HCT116 (cell line): ENCODE measurements at regions not wholly inside any gene's neighbourhood (a gene's known extent, or its start where the extent isn't known, plus 50 kb on each side); places are given as distances from the start of the nearest gene placed in this dataset.
"Not testable (repeated sequence)": the region's sequence is repeated elsewhere in the genome, so short reads cannot be mapped to it uniquely, and the experiment has no call there.

Source experiments
- ATAC-seq: fragments of 200-7000 bp; cut with Tn5 transposase; 2 replicates; pipeline ENCODE4 v1.9.1; 2020; ENCODE audit warnings: mild to moderate bottlenecking, moderate library complexity
- BruUV-seq: library from RNA; stranded (reverse); fragments of 400-500 nt; replicated peaks from 2 replicates; lab custom pipeline; 2021; lab: Mats Ljungman, UMichigan
- CTCF ChIA-PET: fragments of 300-600 bp; sonication (Branson Sonifier 250); formaldehyde crosslinking; loops from one replicate; lab custom pipeline; 2021; ENCODE audit warnings: antibody characterized with exemption; lab: Charles Lee
- POLR2A ChIA-PET: fragments of 300-600, 350-600 bp; sonication (Branson Sonifier 250); formaldehyde crosslinking; loops from one replicate; lab custom pipeline; 2021; ENCODE audit warnings: antibody characterized with exemption; lab: Charles Lee
- RAD21 ChIA-PET, 2 experiments: fragments of 300-600 bp; sonication (Branson Sonifier 250); formaldehyde crosslinking; loops; one replicate each; lab custom pipeline; 2023; ENCODE audit warnings: low total read pairs in 2 of 2; ENCODE audit not compliant: uncharacterized antibody in 2 of 2, unreplicated experiment in 2 of 2, low non-redundant PET in 1 of 2; lab: Charles Lee
- DNase-seq: peaks from one replicate; pipeline ENCODE4 v3.0.0-alpha.2; 2010; ENCODE audit warnings: low read depth, low spot score
- H2AFZ ChIP-seq: fragments of 200-600 bp; shearing (Covaris generic), sonication (generic); 2 replicates; pipeline ENCODE4 v1.6.1; 2017; ENCODE audit warnings: low read depth, mixed run types, mixed read lengths, antibody characterized with exemption, low read length; ENCODE audit not compliant: poor library complexity, severe bottlenecking
- H3K27ac ChIP-seq: 2 replicates; pipeline ENCODE4 v1.5.1; 2012; ENCODE audit warnings: low read depth, low read length
- H3K27me3 ChIP-seq: fragments of 200-600 bp; sonication (generic); 2 replicates; pipeline ENCODE4 v1.6.1; 2016; ENCODE audit warnings: mixed run types, low read length, mixed read lengths; ENCODE audit not compliant: insufficient read depth
- H3K36me3 ChIP-seq, 2 experiments: fragments of 200-500 bp in 1 of 2; fragments of 200-600 bp in 1 of 2; sonication (Bioruptor generic) in 1 of 2; sonication (generic) in 1 of 2; 2 replicates each; pipeline versions ENCODE4 v1.5.1 to v1.6.1; 2014 to 2016; ENCODE audit warnings: low read length in 2 of 2, inconsistent platforms in 1 of 2, mixed read lengths in 1 of 2, mixed run types in 1 of 2; ENCODE audit not compliant: insufficient read depth in 2 of 2, control insufficient read depth in 1 of 2
- H3K4me1 ChIP-seq, 2 experiments: fragments of 200-600 bp in 1 of 2; sonication (generic) in 1 of 2; 2 replicates each; pipeline versions ENCODE4 v1.5.1 to v1.6.1; 2012 to 2017; ENCODE audit warnings: low read length in 2 of 2, inconsistent platforms in 1 of 2, mild to moderate bottlenecking in 1 of 2, mixed read lengths in 1 of 2, mixed run types in 1 of 2, moderate library complexity in 1 of 2; ENCODE audit not compliant: insufficient read depth in 2 of 2, control insufficient read depth in 1 of 2
- H3K4me2 ChIP-seq: fragments of 200-600 bp; sonication (generic); 2 replicates; pipeline ENCODE4 v1.6.1; 2017; ENCODE audit warnings: mixed run types, low read length, mixed read lengths
- H3K4me3 ChIP-seq, 2 experiments: fragments of 200-600 bp in 1 of 2; sonication (generic) in 1 of 2; replicated peaks in 1 of 2; 2 replicates each; pipeline ENCODE4 v1.5.1; 2011 to 2016; ENCODE audit warnings: low read length in 2 of 2, control low read depth in 1 of 2, low read depth in 1 of 2, mild to moderate bottlenecking in 1 of 2, mixed read lengths in 1 of 2, mixed run types in 1 of 2
- H3K79me2 ChIP-seq: fragments of 200-600 bp; sonication (generic); 2 replicates; pipeline ENCODE4 v1.6.1; 2017; ENCODE audit warnings: mild to moderate bottlenecking, mixed run types, low read length, moderate library complexity, mixed read lengths; ENCODE audit not compliant: insufficient read depth
- H3K9ac ChIP-seq: fragments of 200-600 bp; sonication (generic); 2 replicates; pipeline ENCODE4 v1.6.1; 2016; ENCODE audit warnings: low read length, mixed read lengths
- H3K9me2 ChIP-seq: fragments of 200-600 bp; sonication (generic), shearing (Covaris generic); 2 replicates; pipeline ENCODE4 v1.6.1; 2017; ENCODE audit warnings: mixed run types, mild to moderate bottlenecking, moderate library complexity; ENCODE audit not compliant: insufficient read depth
- H3K9me3 ChIP-seq, 2 experiments: fragments of 200-500 bp in 1 of 2; fragments of 200-600 bp in 1 of 2; sonication (Bioruptor generic) in 1 of 2; sonication (generic) in 1 of 2; 2 replicates each; pipeline ENCODE4 v1.6.1; 2014 to 2017; ENCODE audit warnings: low read length in 2 of 2, mixed read lengths in 2 of 2, inconsistent platforms in 1 of 2, low read depth in 1 of 2, mild to moderate bottlenecking in 1 of 2, mixed run types in 1 of 2, moderate library complexity in 1 of 2; ENCODE audit not compliant: control insufficient read depth in 1 of 2, insufficient read depth in 1 of 2
- H4K20me1 ChIP-seq: fragments of 200-600 bp; sonication (generic), shearing (Covaris generic); 2 replicates; pipeline ENCODE4 v1.6.1; 2017; ENCODE audit warnings: mixed run types, mild to moderate bottlenecking, moderate library complexity; ENCODE audit not compliant: insufficient read depth
- CBX3 ChIP-seq: IDR thresholded peaks from 2 replicates; pipeline ENCODE4 v1.6.1; 2012; ENCODE audit warnings: low read depth
- EGR1 ChIP-seq: IDR thresholded peaks from 2 replicates; pipeline ENCODE4 v1.6.1; 2012; ENCODE audit warnings: low read depth
- ELF1 ChIP-seq: IDR thresholded peaks from 2 replicates; pipeline ENCODE4 v1.6.1; 2012; ENCODE audit warnings: low read depth, borderline replicate concordance
- EZH2phosphoT487 ChIP-seq: fragments of 200-600 bp; IDR thresholded peaks from 2 replicates; pipeline ENCODE4 v1.6.1; 2018; ENCODE audit warnings: antibody characterized with exemption, borderline replicate concordance
- FOSL1 ChIP-seq: IDR thresholded peaks from 2 replicates; pipeline ENCODE4 v1.6.1; 2012; ENCODE audit warnings: low read depth
- JUND ChIP-seq: IDR thresholded peaks from 2 replicates; pipeline ENCODE4 v1.6.1; 2012
- POLR2A ChIP-seq: IDR thresholded peaks from 2 replicates; pipeline ENCODE4 v1.7.0; 2011; ENCODE audit warnings: borderline replicate concordance; ENCODE audit not compliant: insufficient read depth, insufficient read length; ENCODE audit errors: extremely low read depth
- POLR2AphosphoS5 ChIP-seq: IDR thresholded peaks from 2 replicates; pipeline ENCODE4 v1.6.1; 2011; ENCODE audit warnings: mild to moderate bottlenecking, low read depth, low read length, moderate library complexity
- RAD21 ChIP-seq: IDR thresholded peaks from 2 replicates; pipeline ENCODE4 v1.6.1; 2012; ENCODE audit warnings: low read depth, mild to moderate bottlenecking
- SIN3A ChIP-seq: IDR thresholded peaks from 2 replicates; pipeline ENCODE4 v1.6.1; 2012; ENCODE audit warnings: low read depth
- TCF7L2 ChIP-seq: IDR thresholded peaks from 2 replicates; pipeline ENCODE4 v1.7.0; 2011; ENCODE audit warnings: borderline replicate concordance, inconsistent platforms; ENCODE audit not compliant: insufficient read depth, insufficient read length; ENCODE audit errors: extremely low read depth
- intact Hi-C: fragments of 100-400 bp; cut with micrococcal nuclease; formaldehyde crosslinking; loops from 2 replicates; pipeline ENCODE4 v1.10.0; 2022
- TF ChIP-seq, protein P1 (sequence below), 3 experiments: fragments of 200-600 bp in 1 of 3; sonication (generic) in 1 of 3; IDR thresholded peaks in 2 of 3; conservative IDR thresholded peaks in 1 of 3; 2 replicates each; pipeline ENCODE4 v1.5.1; 2012 to 2017; ENCODE audit warnings: low read depth in 2 of 3, low read length in 2 of 3, antibody characterized with exemption in 1 of 3, borderline replicate concordance in 1 of 3, control low read depth in 1 of 3, mild to moderate bottlenecking in 1 of 3, mixed read lengths in 1 of 3, mixed run types in 1 of 3, moderate library complexity in 1 of 3; ENCODE audit not compliant: insufficient read depth in 1 of 3
- TF ChIP-seq, protein P2 (sequence below): IDR thresholded peaks from 2 replicates; pipeline ENCODE4 v1.6.1; 2012; ENCODE audit warnings: low read depth

DNA sequence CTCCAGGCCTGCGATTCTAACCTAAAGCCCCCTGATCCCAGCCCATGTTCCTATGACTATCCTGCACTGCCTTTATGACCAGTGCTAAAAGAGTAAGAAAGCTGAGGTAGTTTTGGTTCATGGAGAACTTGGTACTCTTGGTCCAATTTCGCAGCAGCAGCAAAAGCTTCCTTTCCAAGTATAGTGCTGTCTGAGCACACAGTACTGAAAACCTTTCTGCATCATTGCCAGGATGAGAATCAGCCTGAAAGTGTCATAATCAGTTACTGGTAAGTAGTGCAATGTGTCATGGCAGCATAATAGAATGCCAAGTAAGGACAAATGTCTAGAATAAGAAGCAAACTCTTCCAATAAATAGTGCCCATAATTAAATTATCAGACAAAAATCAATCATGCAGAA lies 889.6 kb upstream of the ADGRL4 start (continued):
- TF ChIP-seq, protein P1, sequence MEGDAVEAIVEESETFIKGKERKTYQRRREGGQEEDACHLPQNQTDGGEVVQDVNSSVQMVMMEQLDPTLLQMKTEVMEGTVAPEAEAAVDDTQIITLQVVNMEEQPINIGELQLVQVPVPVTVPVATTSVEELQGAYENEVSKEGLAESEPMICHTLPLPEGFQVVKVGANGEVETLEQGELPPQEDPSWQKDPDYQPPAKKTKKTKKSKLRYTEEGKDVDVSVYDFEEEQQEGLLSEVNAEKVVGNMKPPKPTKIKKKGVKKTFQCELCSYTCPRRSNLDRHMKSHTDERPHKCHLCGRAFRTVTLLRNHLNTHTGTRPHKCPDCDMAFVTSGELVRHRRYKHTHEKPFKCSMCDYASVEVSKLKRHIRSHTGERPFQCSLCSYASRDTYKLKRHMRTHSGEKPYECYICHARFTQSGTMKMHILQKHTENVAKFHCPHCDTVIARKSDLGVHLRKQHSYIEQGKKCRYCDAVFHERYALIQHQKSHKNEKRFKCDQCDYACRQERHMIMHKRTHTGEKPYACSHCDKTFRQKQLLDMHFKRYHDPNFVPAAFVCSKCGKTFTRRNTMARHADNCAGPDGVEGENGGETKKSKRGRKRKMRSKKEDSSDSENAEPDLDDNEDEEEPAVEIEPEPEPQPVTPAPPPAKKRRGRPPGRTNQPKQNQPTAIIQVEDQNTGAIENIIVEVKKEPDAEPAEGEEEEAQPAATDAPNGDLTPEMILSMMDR (IDR thresholded peaks at IDR 0.05 in 2 of 3, conservative IDR thresholded peaks at IDR 0.05 in 1 of 3; ENCODE audit: borderline replicate concordance in 1 of 3, insufficient read depth in 1 of 3, low read depth in 2 of 3, low read length in 2 of 3): no peak
- no peak for TF ChIP-seq RAD21
- TF ChIP-seq JUND: no peak

DNA sequence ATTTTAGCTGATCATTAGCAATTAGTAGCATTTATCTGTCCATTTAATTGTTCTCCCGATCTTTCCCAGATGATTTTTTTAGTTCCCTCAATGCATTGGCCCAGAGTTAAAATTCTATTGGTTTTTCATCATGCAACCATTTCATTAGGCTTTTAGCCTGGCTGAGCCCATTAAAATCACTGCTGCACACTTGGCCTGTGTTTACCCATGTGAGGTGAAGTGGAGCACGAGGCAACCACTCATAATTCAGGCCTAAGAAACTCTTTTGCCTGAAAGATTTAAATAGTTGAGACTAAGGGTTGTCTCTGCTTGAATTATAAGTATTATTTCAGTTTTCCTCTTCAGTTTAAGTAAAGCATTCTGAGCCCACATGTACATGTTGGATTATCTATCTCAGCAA lies 889.0 kb upstream of the ADGRL4 start:
- CTCF ChIA-PET: no interaction called here
- Histone ChIP-seq H3K4me2 (no peak overlapping the region), H3K4me3 (no peak overlapping the region), H3K27ac (no peak overlapping the region), H2AFZ (no peak overlapping the region), H4K20me1 (no peaks in the 10 kb centered on the region), H3K9ac (no peak overlapping the region), H3K36me3 (no peaks in the 10 kb centered on the region), H3K9me2 (no peaks in the 10 kb centered on the region), H3K79me2 (no peaks in the 10 kb centered on the region), H3K4me1 (no peaks in the 10 kb centered on the region), H3K9me3 (no peaks in the 10 kb centered on the region), H3K27me3 (no peaks in the 10 kb centered on the region)
- no TSS peak for BruUV-seq
- DNase-seq (no peak), ATAC-seq (no peak)
- POLR2A ChIA-PET: no interaction called here
- intact Hi-C loops: no loop called here
- TF ChIP-seq RAD21 (no peak), POLR2A (no peak), TCF7L2 (no peak), FOSL1 (no peak), ELF1 (no peak), SIN3A (no peak), EZH2phosphoT487 (no peak), JUND (no peak), POLR2AphosphoS5 (no peak), EGR1 (no peak), CBX3 (no peak)
- TF ChIP-seq, protein P2, sequence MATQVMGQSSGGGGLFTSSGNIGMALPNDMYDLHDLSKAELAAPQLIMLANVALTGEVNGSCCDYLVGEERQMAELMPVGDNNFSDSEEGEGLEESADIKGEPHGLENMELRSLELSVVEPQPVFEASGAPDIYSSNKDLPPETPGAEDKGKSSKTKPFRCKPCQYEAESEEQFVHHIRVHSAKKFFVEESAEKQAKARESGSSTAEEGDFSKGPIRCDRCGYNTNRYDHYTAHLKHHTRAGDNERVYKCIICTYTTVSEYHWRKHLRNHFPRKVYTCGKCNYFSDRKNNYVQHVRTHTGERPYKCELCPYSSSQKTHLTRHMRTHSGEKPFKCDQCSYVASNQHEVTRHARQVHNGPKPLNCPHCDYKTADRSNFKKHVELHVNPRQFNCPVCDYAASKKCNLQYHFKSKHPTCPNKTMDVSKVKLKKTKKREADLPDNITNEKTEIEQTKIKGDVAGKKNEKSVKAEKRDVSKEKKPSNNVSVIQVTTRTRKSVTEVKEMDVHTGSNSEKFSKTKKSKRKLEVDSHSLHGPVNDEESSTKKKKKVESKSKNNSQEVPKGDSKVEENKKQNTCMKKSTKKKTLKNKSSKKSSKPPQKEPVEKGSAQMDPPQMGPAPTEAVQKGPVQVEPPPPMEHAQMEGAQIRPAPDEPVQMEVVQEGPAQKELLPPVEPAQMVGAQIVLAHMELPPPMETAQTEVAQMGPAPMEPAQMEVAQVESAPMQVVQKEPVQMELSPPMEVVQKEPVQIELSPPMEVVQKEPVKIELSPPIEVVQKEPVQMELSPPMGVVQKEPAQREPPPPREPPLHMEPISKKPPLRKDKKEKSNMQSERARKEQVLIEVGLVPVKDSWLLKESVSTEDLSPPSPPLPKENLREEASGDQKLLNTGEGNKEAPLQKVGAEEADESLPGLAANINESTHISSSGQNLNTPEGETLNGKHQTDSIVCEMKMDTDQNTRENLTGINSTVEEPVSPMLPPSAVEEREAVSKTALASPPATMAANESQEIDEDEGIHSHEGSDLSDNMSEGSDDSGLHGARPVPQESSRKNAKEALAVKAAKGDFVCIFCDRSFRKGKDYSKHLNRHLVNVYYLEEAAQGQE: no peak
- RAD21 ChIA-PET: no interaction called here

DNA sequence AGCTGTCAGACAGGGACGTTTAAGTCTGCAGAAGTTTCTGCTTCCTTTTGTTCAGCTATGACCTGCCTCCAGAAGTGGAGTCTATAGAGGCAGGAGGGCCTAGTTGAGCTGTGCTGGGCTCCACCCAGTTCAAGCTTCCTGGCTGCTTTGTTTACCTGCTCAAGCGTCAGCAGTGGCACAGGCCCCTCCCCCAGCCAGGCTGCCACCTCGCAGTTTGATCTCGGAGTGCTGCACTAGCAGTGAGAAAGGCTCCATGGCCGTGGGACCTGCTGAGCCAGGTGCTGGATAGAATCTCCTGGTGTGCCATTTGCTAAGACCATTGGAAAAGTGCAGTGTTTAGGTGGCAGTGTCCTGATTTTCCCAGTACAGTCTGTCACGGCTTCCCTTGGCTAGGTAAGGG lies 887.6 kb upstream of the ADGRL4 start:
- H3K9me2 ChIP-seq, H4K20me1 ChIP-seq, H3K9me3 ChIP-seq, BruUV-seq, H3K27me3 ChIP-seq, H3K27ac ChIP-seq, H3K79me2 ChIP-seq, H3K9ac ChIP-seq, ATAC-seq, H3K4me3 ChIP-seq, H3K36me3 ChIP-seq, H3K4me1 ChIP-seq, CTCF ChIA-PET, H2AFZ ChIP-seq, RAD21 ChIA-PET, H3K4me2 ChIP-seq, intact Hi-C loops, POLR2A ChIA-PET, DNase-seq: not testable (repeated sequence)
